MCF 10A (cell line): ENCODE measurements at regions not wholly inside any gene's neighbourhood (a gene's known extent, or its start where the extent isn't known, plus 50 kb on each side); places are given as distances from the start of the nearest gene placed in this dataset.

Experiments
- BruUV-seq: library from RNA; stranded (reverse); fragments of 400-500 nt; replicated peaks from 2 replicates; lab custom pipeline; 2021; lab: Mats Ljungman, UMichigan
- CTCF ChIA-PET: fragments of 300-600 bp; sonication (Branson Sonifier 250); formaldehyde crosslinking; extraction: SDS; loops from one replicate; lab custom pipeline; 2021; ENCODE audit warnings: antibody characterized with exemption, inconsistent platforms; lab: Yijun Ruan, JAX
- POLR2A ChIA-PET: fragments of 300-600, 350-650 bp; sonication (Branson Sonifier 250); formaldehyde crosslinking; extraction: SDS; loops from one replicate; lab custom pipeline; 2020; ENCODE audit warnings: antibody characterized with exemption, inconsistent platforms; lab: Yijun Ruan, JAX
- DNase-seq: peaks from one replicate; pipeline ENCODE4 v3.0.0-alpha.2; 2018; ENCODE audit not compliant: unreplicated experiment
- H3K27ac Mint-ChIP-seq: one replicate; pipeline ENCODE4 v1.8.0; 2022; ENCODE audit warnings: mild to moderate bottlenecking, low read depth, mixed read lengths; ENCODE audit not compliant: unreplicated experiment
- H3K27me3 Mint-ChIP-seq: one replicate; pipeline ENCODE4 v1.8.0; 2022; ENCODE audit warnings: mixed read lengths; ENCODE audit not compliant: insufficient read depth, unreplicated experiment
- H3K36me3 Mint-ChIP-seq: one replicate; pipeline ENCODE4 v1.8.0; 2022; ENCODE audit warnings: mild to moderate bottlenecking, moderate library complexity, mixed read lengths; ENCODE audit not compliant: insufficient read depth, unreplicated experiment
- H3K4me1 Mint-ChIP-seq: one replicate; pipeline ENCODE4 v1.8.0; 2022; ENCODE audit warnings: mixed read lengths; ENCODE audit not compliant: insufficient read depth, unreplicated experiment
- H3K4me3 Mint-ChIP-seq: one replicate; pipeline ENCODE4 v1.8.0; 2022; ENCODE audit warnings: mild to moderate bottlenecking, moderate library complexity, mixed read lengths; ENCODE audit not compliant: unreplicated experiment
- H3K9me3 Mint-ChIP-seq: one replicate; pipeline ENCODE4 v1.8.0; 2022; ENCODE audit warnings: mixed read lengths; ENCODE audit not compliant: unreplicated experiment
- intact Hi-C: fragments of 100-400 bp; cut with micrococcal nuclease; formaldehyde crosslinking; loops from 2 replicates; pipeline ENCODE4 v1.14.1; 2022
- TF ChIP-seq, protein P1 (sequence below): fragments of 200-600 bp; IDR thresholded peaks from one replicate; pipeline ENCODE4 v1.8.0; 2022; ENCODE audit warnings: antibody characterized with exemption, mild to moderate bottlenecking; ENCODE audit not compliant: unreplicated experiment

DNA sequence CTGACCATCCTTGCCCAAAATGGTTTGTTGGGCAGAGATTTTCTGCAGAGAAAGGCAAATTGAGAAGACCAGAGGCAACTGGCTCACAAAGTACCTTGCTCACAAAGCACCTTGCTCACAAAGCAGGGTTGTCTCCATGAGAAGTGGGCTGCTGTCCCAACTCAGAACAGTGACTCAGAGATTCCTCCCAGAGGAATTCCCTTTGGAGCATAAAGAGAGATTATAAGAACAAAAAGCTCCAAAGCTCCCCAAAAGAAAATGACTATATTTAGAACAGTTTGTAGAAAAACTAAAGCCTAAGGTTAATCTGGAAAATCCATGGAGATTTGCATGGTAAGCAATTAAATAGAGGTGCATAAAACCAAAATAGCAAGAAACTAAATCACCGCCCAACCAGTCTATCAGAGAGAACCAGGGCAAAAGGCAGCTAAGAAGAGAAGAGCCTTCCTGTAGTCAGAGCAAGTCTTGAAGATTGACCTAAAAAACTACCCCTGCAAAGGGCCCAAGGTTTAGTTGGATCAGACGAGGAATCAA lies 731.4 kb downstream of the FAT4 start:
- Mint-ChIP-seq H3K9me3 (no peaks in the 10 kb centered on the region), H3K27ac (no peak overlapping the region), H3K27me3 (no peaks in the 10 kb centered on the region), H3K4me3 (no peak overlapping the region), H3K36me3 (peaks cover 4% of the 10 kb centered on the region), H3K4me1 (no peaks in the 10 kb centered on the region)
- ChIA-PET CTCF (no interaction called here), POLR2A (no interaction called here)
- no TSS peak for BruUV-seq
- TF ChIP-seq, protein P1, sequence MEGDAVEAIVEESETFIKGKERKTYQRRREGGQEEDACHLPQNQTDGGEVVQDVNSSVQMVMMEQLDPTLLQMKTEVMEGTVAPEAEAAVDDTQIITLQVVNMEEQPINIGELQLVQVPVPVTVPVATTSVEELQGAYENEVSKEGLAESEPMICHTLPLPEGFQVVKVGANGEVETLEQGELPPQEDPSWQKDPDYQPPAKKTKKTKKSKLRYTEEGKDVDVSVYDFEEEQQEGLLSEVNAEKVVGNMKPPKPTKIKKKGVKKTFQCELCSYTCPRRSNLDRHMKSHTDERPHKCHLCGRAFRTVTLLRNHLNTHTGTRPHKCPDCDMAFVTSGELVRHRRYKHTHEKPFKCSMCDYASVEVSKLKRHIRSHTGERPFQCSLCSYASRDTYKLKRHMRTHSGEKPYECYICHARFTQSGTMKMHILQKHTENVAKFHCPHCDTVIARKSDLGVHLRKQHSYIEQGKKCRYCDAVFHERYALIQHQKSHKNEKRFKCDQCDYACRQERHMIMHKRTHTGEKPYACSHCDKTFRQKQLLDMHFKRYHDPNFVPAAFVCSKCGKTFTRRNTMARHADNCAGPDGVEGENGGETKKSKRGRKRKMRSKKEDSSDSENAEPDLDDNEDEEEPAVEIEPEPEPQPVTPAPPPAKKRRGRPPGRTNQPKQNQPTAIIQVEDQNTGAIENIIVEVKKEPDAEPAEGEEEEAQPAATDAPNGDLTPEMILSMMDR, result no peak
- no peak for DNase-seq
- intact Hi-C loops, result no loop called here

DNA sequence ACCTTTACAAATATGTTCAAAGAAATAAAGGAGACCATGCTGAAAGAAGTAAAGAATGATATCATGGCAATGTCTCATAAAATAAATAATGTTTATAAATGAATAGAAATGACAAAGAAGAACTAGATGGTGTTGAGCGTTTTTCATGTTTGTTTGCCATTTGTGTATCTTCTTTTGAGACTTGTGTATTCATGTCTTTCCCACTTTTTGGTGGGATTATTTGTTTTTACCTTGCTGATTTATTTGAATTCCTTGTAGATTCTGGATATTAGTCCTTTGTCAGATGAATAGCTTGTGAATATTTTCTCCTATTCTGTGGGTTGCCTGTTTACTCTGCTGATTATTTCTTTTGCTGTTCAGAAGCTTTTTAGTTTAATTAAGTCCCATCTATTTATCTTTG lies 732.4 kb downstream of the FAT4 start:
- no TSS peak for BruUV-seq
- Mint-ChIP-seq H3K36me3 (peaks cover 7% of the 10 kb centered on the region), H3K4me3 (no peak overlapping the region), H3K4me1 (no peaks in the 10 kb centered on the region), H3K9me3 (no peaks in the 10 kb centered on the region), H3K27ac (no peak overlapping the region), H3K27me3 (no peaks in the 10 kb centered on the region)
- intact Hi-C loops, result no loop called here
- TF ChIP-seq, protein P1, result no peak
- ChIA-PET POLR2A (no interaction called here), CTCF (no interaction called here)
- DNase-seq, result no peak

DNA sequence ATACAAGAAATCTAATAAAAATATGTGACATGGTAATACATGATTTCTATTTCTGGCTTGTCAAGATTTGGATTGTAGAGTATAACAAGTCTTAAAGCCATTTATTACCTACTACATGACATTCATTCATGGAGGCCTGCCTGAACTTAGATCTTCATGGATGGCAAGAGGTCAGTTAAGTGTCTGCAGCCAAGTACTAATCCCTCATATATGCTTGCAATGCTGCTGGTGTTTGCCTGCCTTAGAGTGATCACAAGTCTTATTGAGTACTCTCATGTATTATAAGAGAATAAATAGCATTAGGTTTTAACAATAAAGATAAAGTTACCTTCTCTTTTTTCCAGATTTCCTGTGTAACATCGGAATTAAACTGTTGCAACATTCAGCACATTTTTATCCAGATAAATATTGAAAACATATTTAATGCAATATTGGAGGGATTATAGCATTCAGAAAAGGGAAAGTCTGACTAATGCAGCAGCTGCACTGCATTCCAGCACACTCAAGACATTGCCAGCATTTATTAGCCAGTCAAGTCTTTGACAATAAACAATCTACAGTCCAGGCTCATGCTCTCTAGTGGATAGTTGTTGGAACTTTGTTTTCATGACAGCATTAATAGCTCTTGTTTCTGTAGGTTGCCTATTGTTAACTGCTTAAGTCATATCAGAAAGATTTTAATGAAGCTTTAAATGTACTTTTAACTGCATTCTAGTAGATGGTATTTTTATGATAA lies 737.1 kb downstream of the FAT4 start:
- Mint-ChIP-seq H3K4me1 (no peaks in the 10 kb centered on the region), H3K36me3 (peaks cover 7% of the 10 kb centered on the region), H3K9me3 (no peaks in the 10 kb centered on the region), H3K27ac (no peak overlapping the region), H3K4me3 (no peak overlapping the region), H3K27me3 (no peaks in the 10 kb centered on the region)
- POLR2A ChIA-PET, result interaction anchor here (0.7 kb wide), 1 partner anchor 28 kb away, joined by 3 read pairs; no protein-coding TSS in a partner anchor
- intact Hi-C loops, result loop anchor here (10.0 kb wide), 1 partner anchor 737 kb away; the partner anchor contains the start of gene FAT4
- DNase-seq, result peak; percentile 33
- BruUV-seq, result no TSS peak
- CTCF ChIA-PET, result interaction anchor here (0.6 kb wide), 1 partner anchor 738 kb away, joined by 3 read pairs; no protein-coding TSS in a partner anchor
- TF ChIP-seq, protein P1, result no peak

DNA sequence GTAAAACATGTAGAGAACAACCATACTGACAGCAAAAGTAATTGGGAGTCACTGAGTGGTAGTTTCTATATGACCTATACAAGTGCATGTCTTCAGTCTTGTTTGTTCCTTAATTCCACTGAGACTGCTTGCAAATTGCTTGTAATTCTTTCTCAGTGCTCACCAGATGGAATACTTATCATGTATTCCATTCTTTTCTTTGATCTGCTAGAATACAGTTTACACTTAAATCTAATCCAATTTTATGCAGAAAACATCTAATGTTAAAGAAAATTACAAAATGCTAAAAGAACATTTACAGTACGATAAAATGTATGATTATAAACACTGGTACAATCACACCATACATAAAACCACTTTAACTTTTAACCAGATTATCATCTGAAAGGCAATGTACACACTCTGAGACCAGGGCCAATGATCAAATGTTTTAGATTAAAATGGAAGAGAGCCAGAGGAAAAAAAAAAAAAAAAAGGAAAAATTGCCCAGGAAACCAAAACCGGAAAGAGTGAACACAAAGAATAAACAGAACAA lies 741.4 kb downstream of the FAT4 start:
- H3K9me3 Mint-ChIP-seq, result no peaks in the 10 kb centered on the region
- no TSS peak for BruUV-seq
- TF ChIP-seq, protein P1, result no peak
- no peak overlapping the region for H3K27ac Mint-ChIP-seq
- H3K4me1 Mint-ChIP-seq, result no peaks in the 10 kb centered on the region
- DNase-seq, result no peak
- POLR2A ChIA-PET, result no interaction called here
- CTCF ChIA-PET, result no interaction called here
- H3K36me3 Mint-ChIP-seq, result peaks cover 3% of the 10 kb centered on the region
- intact Hi-C loops, result loop anchor here (10.0 kb wide), 1 partner anchor 741 kb away; the partner anchor contains the start of gene FAT4
- no peaks in the 10 kb centered on the region for H3K27me3 Mint-ChIP-seq
- H3K4me3 Mint-ChIP-seq, result no peak overlapping the region
